Prostate gland (tissue), 2 donors: ENCODE measurements at regions not wholly inside any gene's neighbourhood (a gene's known extent, or its start where the extent isn't known, plus 50 kb on each side); places are given as distances from the start of the nearest gene placed in this dataset.

ENCODE experiments used
- POLR2A ChIP-seq: fragments of 450-650 bp; IDR thresholded peaks from one replicate; pipeline ENCODE4 v1.6.1; 2016; ENCODE audit warnings: antibody characterized with exemption, mild to moderate bottlenecking
- TF ChIP-seq, protein P1 (sequence below), 4 experiments: fragments of 200-600 bp in 2 of 4; fragments of 450-650 bp in 2 of 4; sonication (generic) in 2 of 4; IDR thresholded peaks; 1 replicate in 3 of 4; 2 replicates in 1 of 4; pipeline ENCODE4 v1.5.1; 2016 to 2019; ENCODE audit warnings: antibody characterized with exemption in 4 of 4, mild to moderate bottlenecking in 2 of 4, moderate library complexity in 2 of 4

DNA sequence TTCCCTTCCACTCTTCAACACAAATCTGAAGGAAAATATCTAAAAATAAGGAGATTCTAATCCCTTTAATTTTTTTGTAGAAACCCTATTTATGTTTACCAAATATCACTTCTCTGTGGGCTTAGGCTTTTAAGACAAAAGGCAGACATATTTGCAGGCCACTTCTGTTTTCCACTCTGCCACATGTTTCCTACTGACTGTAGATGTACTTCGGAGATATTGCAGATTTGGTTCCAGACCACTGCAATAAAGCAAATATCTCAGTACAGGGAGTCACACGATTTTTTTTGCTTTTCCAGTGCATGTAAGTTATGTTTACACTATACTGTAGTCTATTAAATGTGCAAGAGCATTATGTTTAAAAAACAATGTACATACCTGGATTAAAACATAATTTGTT, 219.0 kb downstream of the SREK1 start:
- TF ChIP-seq, protein P1, sequence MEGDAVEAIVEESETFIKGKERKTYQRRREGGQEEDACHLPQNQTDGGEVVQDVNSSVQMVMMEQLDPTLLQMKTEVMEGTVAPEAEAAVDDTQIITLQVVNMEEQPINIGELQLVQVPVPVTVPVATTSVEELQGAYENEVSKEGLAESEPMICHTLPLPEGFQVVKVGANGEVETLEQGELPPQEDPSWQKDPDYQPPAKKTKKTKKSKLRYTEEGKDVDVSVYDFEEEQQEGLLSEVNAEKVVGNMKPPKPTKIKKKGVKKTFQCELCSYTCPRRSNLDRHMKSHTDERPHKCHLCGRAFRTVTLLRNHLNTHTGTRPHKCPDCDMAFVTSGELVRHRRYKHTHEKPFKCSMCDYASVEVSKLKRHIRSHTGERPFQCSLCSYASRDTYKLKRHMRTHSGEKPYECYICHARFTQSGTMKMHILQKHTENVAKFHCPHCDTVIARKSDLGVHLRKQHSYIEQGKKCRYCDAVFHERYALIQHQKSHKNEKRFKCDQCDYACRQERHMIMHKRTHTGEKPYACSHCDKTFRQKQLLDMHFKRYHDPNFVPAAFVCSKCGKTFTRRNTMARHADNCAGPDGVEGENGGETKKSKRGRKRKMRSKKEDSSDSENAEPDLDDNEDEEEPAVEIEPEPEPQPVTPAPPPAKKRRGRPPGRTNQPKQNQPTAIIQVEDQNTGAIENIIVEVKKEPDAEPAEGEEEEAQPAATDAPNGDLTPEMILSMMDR (IDR thresholded peaks at IDR 0.05) = no peak
- no peak for TF ChIP-seq POLR2A
